CD4-positive, alpha-beta T cell (primary cell): ENCODE measurements at regions not wholly inside any gene's neighbourhood (a gene's known extent, or its start where the extent isn't known, plus 50 kb on each side); places are given as distances from the start of the nearest gene placed in this dataset.

ENCODE experiments used
- ATAC-seq: fragments of 200-7000 bp; cut with Tn5 transposase; one replicate; pipeline ENCODE4 v1.10.0; 2022; ENCODE audit warnings: mild to moderate bottlenecking; ENCODE audit not compliant: poor library complexity
- CTCF ChIA-PET: fragments of 350-600 bp; sonication (Branson Sonifier 250); formaldehyde crosslinking; loops from one replicate; lab custom pipeline; 2021; ENCODE audit warnings: antibody characterized with exemption, inconsistent platforms; lab: Charles Lee
- POLR2A ChIA-PET: fragments of 350-600 bp; sonication (Branson Sonifier 250); formaldehyde crosslinking; loops from one replicate; lab custom pipeline; 2021; ENCODE audit warnings: antibody characterized with exemption, inconsistent platforms; lab: Charles Lee
- DNase-seq, 14 experiments: peaks; one replicate each; pipeline ENCODE4 v3.0.0-alpha.2; 2013 to 2020; ENCODE audit warnings: mixed read lengths in 2 of 14
- H3K27ac ChIP-seq, 2 donors: one replicate each; pipeline versions ENCODE4 v1.5.1 to v1.7.0; 2013; ENCODE audit warnings: low read length in 2 of 2, low read depth in 1 of 2, mild to moderate bottlenecking in 1 of 2
- H3K27me3 ChIP-seq, 2 experiments: 1 replicate in 1 of 2; 2 replicates in 1 of 2; pipeline versions ENCODE4 v1.6.1 to v1.7.0; 2013; ENCODE audit warnings: low read length in 2 of 2, control low read depth in 1 of 2, mild to moderate bottlenecking in 1 of 2, moderate library complexity in 1 of 2; ENCODE audit not compliant: insufficient read depth in 2 of 2, control insufficient read depth in 1 of 2
- H3K36me3 ChIP-seq: one replicate; pipeline ENCODE4 v1.6.1; 2013; ENCODE audit warnings: low read length, control low read depth; ENCODE audit not compliant: insufficient read depth
- H3K4me1 ChIP-seq: one replicate; pipeline ENCODE4 v1.6.1; 2013; ENCODE audit warnings: low read length, control low read depth; ENCODE audit not compliant: insufficient read depth
- H3K4me3 ChIP-seq: one replicate; pipeline ENCODE4 v1.5.1; 2013; ENCODE audit warnings: mild to moderate bottlenecking, low read length, moderate library complexity
- H3K9me3 ChIP-seq, 2 experiments: 1 replicate in 1 of 2; 2 replicates in 1 of 2; pipeline versions ENCODE4 v1.6.1 to v1.7.0; 2013; ENCODE audit warnings: low read length in 2 of 2, mild to moderate bottlenecking in 2 of 2, control low read depth in 1 of 2, moderate library complexity in 1 of 2; ENCODE audit not compliant: control insufficient read depth in 1 of 2, insufficient read depth in 1 of 2
- H3K27ac Mint-ChIP-seq: one replicate; pipeline ENCODE4 v1.8.0; 2020; ENCODE audit warnings: mixed read lengths
- H3K27me3 Mint-ChIP-seq: one replicate; pipeline ENCODE4 v1.8.0; 2021; ENCODE audit warnings: mixed read lengths
- H3K36me3 Mint-ChIP-seq: one replicate; pipeline ENCODE4 v1.8.0; 2021; ENCODE audit warnings: low read depth, mixed read lengths
- H3K4me1 Mint-ChIP-seq: one replicate; pipeline ENCODE4 v1.8.0; 2021; ENCODE audit warnings: low read depth, mixed read lengths
- H3K4me3 Mint-ChIP-seq: one replicate; pipeline ENCODE4 v1.8.0; 2020; ENCODE audit warnings: mild to moderate bottlenecking, mixed read lengths
- H3K9me3 Mint-ChIP-seq: one replicate; pipeline ENCODE4 v1.8.0; 2020; ENCODE audit warnings: mixed read lengths
- CTCF ChIP-seq: fragments of 200-600 bp; IDR thresholded peaks from one replicate; pipeline ENCODE4 v1.8.0; 2022; ENCODE audit warnings: antibody characterized with exemption, mild to moderate bottlenecking
- intact Hi-C, 2 experiments: fragments of 100-400 bp; cut with DNase I in 1 of 2; cut with micrococcal nuclease in 1 of 2; formaldehyde crosslinking; loops; one replicate each; pipeline versions ENCODE4 v1.15.1 to v1.9.0; 2023 to 2025; cut with DNase I, micrococcal nuclease

- Histone ChIP-seq H3K36me3 (no peaks in the 10 kb centered on the region), H3K27me3 (no peaks in the 10 kb centered on the region), H3K27ac (no peak overlapping the region), H3K4me1 (no peaks in the 10 kb centered on the region), H3K9me3 (no peaks in the 10 kb centered on the region), H3K4me3 (no peak overlapping the region)
- no peak for TF ChIP-seq CTCF
- no peaks in the 10 kb centered on the region for H3K4me1 Mint-ChIP-seq
- intact Hi-C loops = no loop called here
- ChIA-PET POLR2A (no interaction called here), CTCF (no interaction called here)
- no peaks in the 10 kb centered on the region for H3K36me3 Mint-ChIP-seq
- H3K27me3 Mint-ChIP-seq = no peaks in the 10 kb centered on the region
- H3K4me3 Mint-ChIP-seq = no peak overlapping the region
- H3K27ac Mint-ChIP-seq = no peak overlapping the region
- H3K9me3 Mint-ChIP-seq = peaks cover 3% of the 10 kb centered on the region
- ATAC-seq (no peak), DNase-seq (no peak)
Measured at GRCh38 chr4:127138586-127138985, 494.2 kb upstream of the INTU start.

- H3K36me3 ChIP-seq = no peaks in the 10 kb centered on the region
- no peaks in the 10 kb centered on the region for H3K27me3 Mint-ChIP-seq
- no peak overlapping the region for H3K27ac Mint-ChIP-seq
- ChIA-PET CTCF (no interaction called here), POLR2A (no interaction called here)
- no peak overlapping the region for H3K27ac ChIP-seq
- no peak for DNase-seq
- H3K4me1 Mint-ChIP-seq = no peaks in the 10 kb centered on the region
- TF ChIP-seq CTCF = no peak
- ATAC-seq = no peak
- H3K27me3 ChIP-seq = no peaks in the 10 kb centered on the region
- no peaks in the 10 kb centered on the region for H3K9me3 ChIP-seq
- intact Hi-C loops = no loop called here
- H3K4me3 ChIP-seq = no peak overlapping the region
- no peaks in the 10 kb centered on the region for H3K36me3 Mint-ChIP-seq
- no peak overlapping the region for H3K4me3 Mint-ChIP-seq
- peaks cover 3% of the 10 kb centered on the region for H3K9me3 Mint-ChIP-seq
- H3K4me1 ChIP-seq = no peaks in the 10 kb centered on the region
Measured at GRCh38 chr4:127139788-127140286, 492.9 kb upstream of the INTU start.

GRCh38 chr4:127140306-127140705 is 492.5 kb upstream of the INTU start:
- Mint-ChIP-seq H3K4me3 (no peak overlapping the region), H3K36me3 (no peaks in the 10 kb centered on the region), H3K9me3 (peaks cover 3% of the 10 kb centered on the region), H3K27me3 (no peaks in the 10 kb centered on the region), H3K4me1 (no peaks in the 10 kb centered on the region), H3K27ac (no peak overlapping the region)
- DNase-seq (no peak), ATAC-seq (no peak)
- Histone ChIP-seq H3K4me3 (no peak overlapping the region), H3K27me3 (no peaks in the 10 kb centered on the region), H3K4me1 (no peaks in the 10 kb centered on the region), H3K27ac (no peak overlapping the region), H3K36me3 (no peaks in the 10 kb centered on the region), H3K9me3 (no peaks in the 10 kb centered on the region)
- no peak for TF ChIP-seq CTCF
- POLR2A ChIA-PET = no interaction called here
- intact Hi-C loops = no loop called here
- CTCF ChIA-PET = no interaction called here
